SK-N-SH (cell line): ENCODE measurements at regions not wholly inside any gene's neighbourhood (a gene's known extent, or its start where the extent isn't known, plus 50 kb on each side); places are given as distances from the start of the nearest gene placed in this dataset.

Experiments used
- CTCF ChIA-PET: fragments of 300-600, 350-600 bp; formaldehyde crosslinking; extraction: SDS; loops from one replicate; lab custom pipeline; 2021; lab: Yijun Ruan, JAX
- POLR2A ChIA-PET: fragments of 350-600 bp; sonication (Branson Sonifier 250); formaldehyde crosslinking; extraction: SDS; loops from one replicate; lab custom pipeline; 2020; ENCODE audit warnings: antibody characterized with exemption, inconsistent platforms; lab: Yijun Ruan, JAX
- DNase-seq: peaks from one replicate; pipeline ENCODE4 v3.0.0; 2012
- H2AFZ ChIP-seq: fragments of 200-600 bp; sonication (generic); 2 replicates; pipeline ENCODE4 v1.8.1; 2016; ENCODE audit warnings: antibody characterized with exemption, mild to moderate bottlenecking, low read depth
- H3F3A ChIP-seq: fragments of 200-600 bp; sonication (generic); replicated peaks from 2 replicates; pipeline ENCODE3; 2016; ENCODE audit warnings: antibody characterized with exemption, mild to moderate bottlenecking; ENCODE audit not compliant: insufficient read depth
- H3K27ac ChIP-seq, 2 experiments: fragments of 200-500 bp in 1 of 2; fragments of 200-600 bp in 1 of 2; sonication (Bioruptor generic) in 1 of 2; sonication (generic), shearing (Covaris generic) in 1 of 2; 2 replicates each; pipeline versions ENCODE4 v1.5.1 to v1.6.1; 2014 to 2016; ENCODE audit warnings: low read depth in 2 of 2, inconsistent platforms in 1 of 2, low read length in 1 of 2, mild to moderate bottlenecking in 1 of 2, mixed read lengths in 1 of 2
- H3K27me3 ChIP-seq: fragments of 200-600 bp; sonication (generic), shearing (Covaris generic); 2 replicates; pipeline ENCODE4 v1.6.1; 2016; ENCODE audit warnings: mixed run types; ENCODE audit not compliant: insufficient read depth
- H3K36me3 ChIP-seq, 2 experiments: fragments of 200-500 bp in 1 of 2; fragments of 200-600 bp in 1 of 2; sonication (Bioruptor generic) in 1 of 2; sonication (generic) in 1 of 2; replicated peaks in 1 of 2; 2 replicates each; pipeline versions ENCODE3 to v1.5.1; 2014 to 2016; ENCODE audit warnings: low read length in 1 of 2, mild to moderate bottlenecking in 1 of 2; ENCODE audit not compliant: insufficient read depth in 2 of 2, control insufficient read depth in 1 of 2
- H3K4me1 ChIP-seq, 2 experiments: fragments of 200-500 bp in 1 of 2; fragments of 200-600 bp in 1 of 2; sonication (Bioruptor generic) in 1 of 2; sonication (generic), shearing (Covaris generic) in 1 of 2; 2 replicates each; pipeline versions ENCODE4 v1.5.1 to v1.6.1; 2014 to 2016; ENCODE audit warnings: low read depth in 1 of 2, low read length in 1 of 2, mixed run types in 1 of 2; ENCODE audit not compliant: insufficient read depth in 2 of 2, control insufficient read depth in 1 of 2
- H3K4me2 ChIP-seq: fragments of 200-600 bp; sonication (generic), shearing (Covaris generic); 2 replicates; pipeline ENCODE4 v1.6.1; 2017; ENCODE audit warnings: mixed run types
- H3K4me3 ChIP-seq, 2 experiments: fragments of 200-500 bp in 1 of 2; fragments of 200-600 bp in 1 of 2; sonication (Bioruptor generic) in 1 of 2; sonication (generic), shearing (Covaris generic) in 1 of 2; 2 replicates each; pipeline versions ENCODE4 v1.5.1 to v1.8.1; 2014 to 2016; ENCODE audit warnings: low read depth in 2 of 2, inconsistent platforms in 1 of 2, low read length in 1 of 2, mild to moderate bottlenecking in 1 of 2, mixed read lengths in 1 of 2, moderate library complexity in 1 of 2
- H3K79me2 ChIP-seq: fragments of 200-600 bp; sonication (generic); 2 replicates; pipeline ENCODE4 v1.8.1; 2017; ENCODE audit warnings: mild to moderate bottlenecking; ENCODE audit not compliant: insufficient read depth
- H3K9ac ChIP-seq: fragments of 200-600 bp; sonication (generic); 2 replicates; pipeline ENCODE4 v1.6.1; 2017; ENCODE audit warnings: mixed run types
- H3K9me2 ChIP-seq: fragments of 200-600 bp; sonication (generic); 2 replicates; pipeline ENCODE4 v1.6.1; 2017; ENCODE audit warnings: mixed run types
- H3K9me3 ChIP-seq: fragments of 200-600 bp; sonication (generic); 2 replicates; pipeline ENCODE4 v1.6.1; 2017; ENCODE audit warnings: mixed run types, mild to moderate bottlenecking, moderate library complexity
- H4K20me1 ChIP-seq: fragments of 200-600 bp; sonication (generic); 2 replicates; pipeline ENCODE4 v1.6.1; 2017; ENCODE audit warnings: mild to moderate bottlenecking, mixed run types; ENCODE audit not compliant: insufficient read depth
- ELF1 ChIP-seq: IDR thresholded peaks from 2 replicates; pipeline ENCODE4 v1.4.0; 2012
- EP300 ChIP-seq, 2 experiments: IDR thresholded peaks; 2 replicates each; pipeline versions ENCODE4 v1.4.0 to v1.6.1; 2012; ENCODE audit warnings: borderline replicate concordance in 1 of 2, low read depth in 1 of 2, low read length in 1 of 2
- EZH2phosphoT487 ChIP-seq: fragments of 200-600 bp; sonication (generic); IDR thresholded peaks from 2 replicates; pipeline ENCODE4 v1.6.1; 2017; ENCODE audit warnings: low read depth, mixed run types, mild to moderate bottlenecking, antibody characterized with exemption, moderate library complexity, borderline replicate concordance
- GABPA ChIP-seq: IDR thresholded peaks from 2 replicates; pipeline ENCODE4 v1.4.0; 2012; ENCODE audit warnings: low read depth, mild to moderate bottlenecking
- MEF2A ChIP-seq: IDR thresholded peaks from 2 replicates; pipeline ENCODE4 v1.4.0; 2012; ENCODE audit warnings: low read depth, borderline replicate concordance
- MXI1 ChIP-seq: IDR thresholded peaks from 2 replicates; pipeline ENCODE4 v1.6.1; 2012; ENCODE audit warnings: mild to moderate bottlenecking, low read depth, low read length, improper control_type of control experiment
- POLR2AphosphoS5 ChIP-seq: IDR thresholded peaks from 2 replicates; pipeline ENCODE4 v1.6.1; 2012; ENCODE audit warnings: low read depth, low read length
- RFX5 ChIP-seq: IDR thresholded peaks from 2 replicates; pipeline ENCODE4 v1.6.1; 2012; ENCODE audit warnings: mild to moderate bottlenecking, improper control_type of control experiment, low read length
- RXRA ChIP-seq: IDR thresholded peaks from 2 replicates; pipeline ENCODE4 v1.4.0; 2012; ENCODE audit warnings: low read depth, mild to moderate bottlenecking, borderline replicate concordance
- SMC3 ChIP-seq: IDR thresholded peaks from 2 replicates; pipeline ENCODE4 v1.6.1; 2012; ENCODE audit warnings: low read depth, low read length, improper control_type of control experiment
- TAF1 ChIP-seq: IDR thresholded peaks from 2 replicates; pipeline ENCODE4 v1.6.1; 2012; ENCODE audit warnings: low read depth, mild to moderate bottlenecking, low read length, moderate library complexity, borderline replicate concordance
- TCF12 ChIP-seq: IDR thresholded peaks from 2 replicates; pipeline ENCODE4 v1.4.0; 2012
- YY1 ChIP-seq: IDR thresholded peaks from 2 replicates; pipeline ENCODE4 v1.4.0; 2012; ENCODE audit warnings: low read depth, mild to moderate bottlenecking
- WGBS: methylation state at CpG from one replicate; pipeline ENCODE4 v1.1.6; 2017; ENCODE audit warnings: low lambda C conversion rate; 5-methylcytosine and 5-hydroxymethylcytosine counted together
- TF ChIP-seq, protein P1 (sequence below): fragments of 150-350 bp; IDR thresholded peaks from 2 replicates; pipeline ENCODE4 v1.6.1; 2016; ENCODE audit warnings: mild to moderate bottlenecking, low read depth, low read length
- TF ChIP-seq, protein P2 (sequence below): IDR thresholded peaks from 2 replicates; pipeline ENCODE4 v1.4.0; 2012; ENCODE audit warnings: low read depth
- TF ChIP-seq, protein P3 (sequence below): fragments of 200-600 bp; sonication (generic); IDR thresholded peaks from 2 replicates; pipeline ENCODE4 v1.6.1; 2017; ENCODE audit warnings: antibody characterized with exemption, mild to moderate bottlenecking, moderate library complexity
- TF ChIP-seq, protein P4 (sequence below): IDR thresholded peaks from 2 replicates; pipeline ENCODE4 v1.4.0; 2012; ENCODE audit warnings: low read depth, borderline replicate concordance
- TF ChIP-seq, protein P5 (sequence below): IDR thresholded peaks from 2 replicates; pipeline ENCODE4; 2012

DNA sequence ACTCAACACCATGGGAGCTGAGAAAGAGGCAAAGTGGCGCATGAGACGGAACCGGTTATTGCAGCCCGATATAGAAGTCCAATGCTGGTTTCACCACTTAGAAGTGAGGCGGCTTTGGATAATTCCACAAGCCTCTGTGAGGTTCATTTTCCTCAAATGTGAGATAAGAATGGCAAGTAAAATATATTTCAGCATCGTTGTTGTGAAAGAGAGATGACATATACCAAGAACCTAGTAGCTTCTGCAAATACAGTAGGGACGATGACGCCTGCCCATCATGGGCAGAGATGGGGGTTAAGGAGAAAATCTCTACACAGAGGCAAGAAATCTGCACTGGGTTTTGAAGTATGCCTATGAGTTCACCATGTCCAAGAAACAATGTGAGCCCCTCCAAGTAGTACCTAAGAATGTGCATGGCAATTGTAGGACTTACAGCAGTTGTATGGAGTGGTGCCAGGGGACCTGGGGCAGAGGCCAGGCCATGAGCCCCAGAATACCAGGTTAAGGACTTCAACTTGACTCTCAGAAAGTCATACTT is 352.0 kb downstream of the RNF144A start:
- Histone ChIP-seq H3F3A (no peaks in the 10 kb centered on the region), H3K36me3 (no peaks in the 10 kb centered on the region), H3K4me3 (no peak overlapping the region), H3K9ac (no peak overlapping the region), H3K9me2 (no peaks in the 10 kb centered on the region), H3K4me1 (peaks cover 0 to 5% of the 10 kb centered on the region in 2 experiments; a peak in 1 of 4 replicates), H3K27ac (no peak overlapping the region), H3K79me2 (no peaks in the 10 kb centered on the region), H3K9me3 (no peaks in the 10 kb centered on the region), H2AFZ (no peak overlapping the region), H3K4me2 (no peak overlapping the region), H3K27me3 (no peaks in the 10 kb centered on the region), H4K20me1 (no peaks in the 10 kb centered on the region)
- ChIA-PET POLR2A (no interaction called here), CTCF (no interaction called here)
- 82% methylated on average over 8 of the region's 8 CpGs for WGBS
- no peak for TF ChIP-seq MXI1
- no peak for TF ChIP-seq RXRA
- TF ChIP-seq GABPA, result no peak
- no peak for TF ChIP-seq EZH2phosphoT487
- TF ChIP-seq TAF1, result no peak
- TF ChIP-seq MEF2A, result no peak
- TF ChIP-seq, protein P1, sequence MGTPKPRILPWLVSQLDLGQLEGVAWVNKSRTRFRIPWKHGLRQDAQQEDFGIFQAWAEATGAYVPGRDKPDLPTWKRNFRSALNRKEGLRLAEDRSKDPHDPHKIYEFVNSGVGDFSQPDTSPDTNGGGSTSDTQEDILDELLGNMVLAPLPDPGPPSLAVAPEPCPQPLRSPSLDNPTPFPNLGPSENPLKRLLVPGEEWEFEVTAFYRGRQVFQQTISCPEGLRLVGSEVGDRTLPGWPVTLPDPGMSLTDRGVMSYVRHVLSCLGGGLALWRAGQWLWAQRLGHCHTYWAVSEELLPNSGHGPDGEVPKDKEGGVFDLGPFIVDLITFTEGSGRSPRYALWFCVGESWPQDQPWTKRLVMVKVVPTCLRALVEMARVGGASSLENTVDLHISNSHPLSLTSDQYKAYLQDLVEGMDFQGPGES, result no peak
- TF ChIP-seq YY1, result no peak
- no peak for TF ChIP-seq EP300 (IDR thresholded peaks at IDR 0.05; ENCODE audit: borderline replicate concordance in 1 of 2, low read depth in 1 of 2, low read length in 1 of 2)
- no peak for TF ChIP-seq POLR2AphosphoS5
- TF ChIP-seq, protein P2, sequence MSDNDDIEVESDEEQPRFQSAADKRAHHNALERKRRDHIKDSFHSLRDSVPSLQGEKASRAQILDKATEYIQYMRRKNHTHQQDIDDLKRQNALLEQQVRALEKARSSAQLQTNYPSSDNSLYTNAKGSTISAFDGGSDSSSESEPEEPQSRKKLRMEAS, result no peak
- TF ChIP-seq, protein P3, sequence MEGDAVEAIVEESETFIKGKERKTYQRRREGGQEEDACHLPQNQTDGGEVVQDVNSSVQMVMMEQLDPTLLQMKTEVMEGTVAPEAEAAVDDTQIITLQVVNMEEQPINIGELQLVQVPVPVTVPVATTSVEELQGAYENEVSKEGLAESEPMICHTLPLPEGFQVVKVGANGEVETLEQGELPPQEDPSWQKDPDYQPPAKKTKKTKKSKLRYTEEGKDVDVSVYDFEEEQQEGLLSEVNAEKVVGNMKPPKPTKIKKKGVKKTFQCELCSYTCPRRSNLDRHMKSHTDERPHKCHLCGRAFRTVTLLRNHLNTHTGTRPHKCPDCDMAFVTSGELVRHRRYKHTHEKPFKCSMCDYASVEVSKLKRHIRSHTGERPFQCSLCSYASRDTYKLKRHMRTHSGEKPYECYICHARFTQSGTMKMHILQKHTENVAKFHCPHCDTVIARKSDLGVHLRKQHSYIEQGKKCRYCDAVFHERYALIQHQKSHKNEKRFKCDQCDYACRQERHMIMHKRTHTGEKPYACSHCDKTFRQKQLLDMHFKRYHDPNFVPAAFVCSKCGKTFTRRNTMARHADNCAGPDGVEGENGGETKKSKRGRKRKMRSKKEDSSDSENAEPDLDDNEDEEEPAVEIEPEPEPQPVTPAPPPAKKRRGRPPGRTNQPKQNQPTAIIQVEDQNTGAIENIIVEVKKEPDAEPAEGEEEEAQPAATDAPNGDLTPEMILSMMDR, result no peak
- TF ChIP-seq, protein P4, sequence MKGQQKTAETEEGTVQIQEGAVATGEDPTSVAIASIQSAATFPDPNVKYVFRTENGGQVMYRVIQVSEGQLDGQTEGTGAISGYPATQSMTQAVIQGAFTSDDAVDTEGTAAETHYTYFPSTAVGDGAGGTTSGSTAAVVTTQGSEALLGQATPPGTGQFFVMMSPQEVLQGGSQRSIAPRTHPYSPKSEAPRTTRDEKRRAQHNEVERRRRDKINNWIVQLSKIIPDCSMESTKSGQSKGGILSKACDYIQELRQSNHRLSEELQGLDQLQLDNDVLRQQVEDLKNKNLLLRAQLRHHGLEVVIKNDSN, result no peak
- TF ChIP-seq ELF1, result no peak
- no peak for TF ChIP-seq RFX5
- TF ChIP-seq, protein P5, sequence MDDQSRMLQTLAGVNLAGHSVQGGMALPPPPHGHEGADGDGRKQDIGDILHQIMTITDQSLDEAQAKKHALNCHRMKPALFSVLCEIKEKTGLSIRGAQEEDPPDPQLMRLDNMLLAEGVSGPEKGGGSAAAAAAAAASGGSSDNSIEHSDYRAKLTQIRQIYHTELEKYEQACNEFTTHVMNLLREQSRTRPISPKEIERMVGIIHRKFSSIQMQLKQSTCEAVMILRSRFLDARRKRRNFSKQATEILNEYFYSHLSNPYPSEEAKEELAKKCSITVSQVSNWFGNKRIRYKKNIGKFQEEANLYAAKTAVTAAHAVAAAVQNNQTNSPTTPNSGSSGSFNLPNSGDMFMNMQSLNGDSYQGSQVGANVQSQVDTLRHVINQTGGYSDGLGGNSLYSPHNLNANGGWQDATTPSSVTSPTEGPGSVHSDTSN, result no peak
- TF ChIP-seq TCF12, result no peak
- TF ChIP-seq SMC3, result no peak
- no peak for DNase-seq
